Prostate gland (tissue), 2 donors: ENCODE measurements at regions not wholly inside any gene's neighbourhood (a gene's known extent, or its start where the extent isn't known, plus 50 kb on each side); places are given as distances from the start of the nearest gene placed in this dataset.

Experiments used
- POLR2A ChIP-seq: fragments of 450-650 bp; IDR thresholded peaks from one replicate; pipeline ENCODE4 v1.6.1; 2016; ENCODE audit warnings: antibody characterized with exemption, mild to moderate bottlenecking
- POLR2AphosphoS5 ChIP-seq: sonication (generic); formaldehyde crosslinking; IDR thresholded peaks from one replicate; pipeline ENCODE4 v1.6.1; 2017; ENCODE audit warnings: antibody characterized with exemption
- TF ChIP-seq, protein P1 (sequence below), 4 experiments: fragments of 200-600 bp in 2 of 4; fragments of 450-650 bp in 2 of 4; sonication (generic) in 2 of 4; IDR thresholded peaks; 1 replicate in 3 of 4; 2 replicates in 1 of 4; pipeline ENCODE4 v1.5.1; 2016 to 2019; ENCODE audit warnings: antibody characterized with exemption in 4 of 4, mild to moderate bottlenecking in 2 of 4, moderate library complexity in 2 of 4

DNA sequence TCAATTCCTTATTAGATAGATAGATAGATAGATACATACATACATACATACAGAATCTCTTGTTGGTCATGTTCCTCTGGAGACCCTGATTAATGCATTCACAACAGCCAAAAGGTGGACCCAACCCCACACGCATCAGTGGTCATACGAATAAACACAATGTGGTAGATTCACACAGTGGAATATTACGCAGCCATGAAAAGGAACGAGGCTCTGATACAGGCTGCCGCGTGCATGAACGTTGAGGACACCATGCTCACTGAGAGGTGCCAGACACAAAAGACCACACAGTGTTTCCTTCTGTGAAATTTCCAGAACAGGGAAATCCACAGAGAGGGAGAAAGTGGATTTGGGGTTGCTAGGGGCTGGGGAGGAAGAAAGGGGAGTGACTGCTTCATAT is 136.7 kb downstream of the CRLF2 start:
- TF ChIP-seq POLR2A (no peak), POLR2AphosphoS5 (no peak)
- TF ChIP-seq, protein P1, sequence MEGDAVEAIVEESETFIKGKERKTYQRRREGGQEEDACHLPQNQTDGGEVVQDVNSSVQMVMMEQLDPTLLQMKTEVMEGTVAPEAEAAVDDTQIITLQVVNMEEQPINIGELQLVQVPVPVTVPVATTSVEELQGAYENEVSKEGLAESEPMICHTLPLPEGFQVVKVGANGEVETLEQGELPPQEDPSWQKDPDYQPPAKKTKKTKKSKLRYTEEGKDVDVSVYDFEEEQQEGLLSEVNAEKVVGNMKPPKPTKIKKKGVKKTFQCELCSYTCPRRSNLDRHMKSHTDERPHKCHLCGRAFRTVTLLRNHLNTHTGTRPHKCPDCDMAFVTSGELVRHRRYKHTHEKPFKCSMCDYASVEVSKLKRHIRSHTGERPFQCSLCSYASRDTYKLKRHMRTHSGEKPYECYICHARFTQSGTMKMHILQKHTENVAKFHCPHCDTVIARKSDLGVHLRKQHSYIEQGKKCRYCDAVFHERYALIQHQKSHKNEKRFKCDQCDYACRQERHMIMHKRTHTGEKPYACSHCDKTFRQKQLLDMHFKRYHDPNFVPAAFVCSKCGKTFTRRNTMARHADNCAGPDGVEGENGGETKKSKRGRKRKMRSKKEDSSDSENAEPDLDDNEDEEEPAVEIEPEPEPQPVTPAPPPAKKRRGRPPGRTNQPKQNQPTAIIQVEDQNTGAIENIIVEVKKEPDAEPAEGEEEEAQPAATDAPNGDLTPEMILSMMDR (IDR thresholded peaks at IDR 0.05): no peak
